ENCODE measurements at regions not wholly inside any gene's neighbourhood (a gene's known extent, or its start where the extent isn't known, plus 50 kb on each side); places are given as distances from the start of the nearest gene placed in this dataset.

- WGBS: 90% methylated on average over 4 of the region's 7 CpGs
- Histone ChIP-seq H4K91ac (ENCODE audit: low read length) (no peak overlapping the region), H3K18ac (ENCODE audit: low read depth in 1 of 2, low read length in 2 of 2) (no peak overlapping the region), H3K36me3 (ENCODE audit: control insufficient read depth in 1 of 2, insufficient read depth in 2 of 2, low read depth in 1 of 2, low read length in 2 of 2) (no peaks in the 10 kb centered on the region), H2BK120ac (ENCODE audit: low read depth, low read length) (no peak overlapping the region), H3K9ac (ENCODE audit: low read length) (no peak overlapping the region), H3K9me3 (ENCODE audit: control insufficient read depth, low read length) (no peaks in the 10 kb centered on the region), H3K4me1 (ENCODE audit: control insufficient read depth, insufficient read depth, low read depth, low read length) (peaks cover 15% of the 10 kb centered on the region), H2AFZ (ENCODE audit: low read depth, low read length) (no peak overlapping the region), H4K8ac (ENCODE audit: low read length) (no peak overlapping the region), H3K4ac (ENCODE audit: low read depth in 1 of 2, low read length in 2 of 2) (no peak overlapping the region), H3K79me1 (replicated peaks; ENCODE audit: low read length, poor library complexity, severe bottlenecking) (no peaks in the 10 kb centered on the region), H3K14ac (ENCODE audit: low read length in 2 of 2) (peak overlapping the region in 1 of 2 experiments; percentile 18), H2BK5ac (ENCODE audit: low read depth, low read length, poor library complexity, severe bottlenecking) (no peak overlapping the region), H2AK5ac (ENCODE audit: low read length, severe bottlenecking) (no peak overlapping the region), H2BK15ac (ENCODE audit: low read depth, poor library complexity, severe bottlenecking) (no peak overlapping the region), H3K4me2 (ENCODE audit: low read length, poor library complexity, severe bottlenecking) (no peak overlapping the region), H3K27me3 (ENCODE audit: control insufficient read depth in 1 of 2, insufficient read depth in 1 of 2, low read length in 2 of 2) (peaks cover 0 to 7% of the 10 kb centered on the region in 2 experiments), H3K23ac (ENCODE audit: low read length in 2 of 2) (no peak overlapping the region), H2BK12ac (ENCODE audit: low read length in 2 of 2) (peak overlapping the region in 1 of 2 experiments; percentile 65), H3K27ac (ENCODE audit: low read length, poor library complexity, severe bottlenecking) (no peak overlapping the region), H3K4me3 (ENCODE audit: insufficient read depth in 1 of 2, low read depth in 1 of 2, low read length in 2 of 2) (no peak overlapping the region)
- no peak for DNase-seq
Measured at GRCh38 chr7:47093320-47094234, 488.3 kb downstream of the TNS3 start.

- Histone ChIP-seq H2BK5ac (ENCODE audit: low read depth, low read length, poor library complexity, severe bottlenecking) (no peak overlapping the region), H3K4me2 (ENCODE audit: low read length, poor library complexity, severe bottlenecking) (no peak overlapping the region), H3K9ac (ENCODE audit: low read length) (no peak overlapping the region), H4K8ac (ENCODE audit: low read length) (no peak overlapping the region), H3K23ac (ENCODE audit: low read length in 2 of 2) (no peak overlapping the region), H3K9me3 (ENCODE audit: control insufficient read depth, low read length) (no peaks in the 10 kb centered on the region), H3K36me3 (ENCODE audit: control insufficient read depth in 1 of 2, insufficient read depth in 2 of 2, low read depth in 1 of 2, low read length in 2 of 2) (no peaks in the 10 kb centered on the region), H3K4me1 (ENCODE audit: control insufficient read depth, insufficient read depth, low read depth, low read length) (peaks cover 26% of the 10 kb centered on the region), H3K27ac (ENCODE audit: low read length, poor library complexity, severe bottlenecking) (no peak overlapping the region), H2BK15ac (ENCODE audit: low read depth, poor library complexity, severe bottlenecking) (no peak overlapping the region), H3K14ac (ENCODE audit: low read length in 2 of 2) (no peak overlapping the region), H3K27me3 (ENCODE audit: control insufficient read depth in 1 of 2, insufficient read depth in 1 of 2, low read length in 2 of 2) (peaks cover 0 to 7% of the 10 kb centered on the region in 2 experiments), H2BK120ac (ENCODE audit: low read depth, low read length) (no peak overlapping the region), H3K4ac (ENCODE audit: low read depth in 1 of 2, low read length in 2 of 2) (no peak overlapping the region), H2BK12ac (ENCODE audit: low read length in 2 of 2) (no peak overlapping the region), H3K4me3 (ENCODE audit: insufficient read depth in 1 of 2, low read depth in 1 of 2, low read length in 2 of 2) (no peak overlapping the region), H2AFZ (ENCODE audit: low read depth, low read length) (no peak overlapping the region), H2AK5ac (ENCODE audit: low read length, severe bottlenecking) (no peak overlapping the region), H4K91ac (ENCODE audit: low read length) (no peak overlapping the region), H3K79me1 (replicated peaks; ENCODE audit: low read length, poor library complexity, severe bottlenecking) (no peaks in the 10 kb centered on the region), H3K18ac (ENCODE audit: low read depth in 1 of 2, low read length in 2 of 2) (no peak overlapping the region)
- DNase-seq: no peak
Measured at GRCh38 chr7:47092336-47092735, 489.6 kb downstream of the TNS3 start.

GRCh38 chr7:47091141-47091540 lies 490.8 kb downstream of the TNS3 start:
- Histone ChIP-seq H3K14ac (ENCODE audit: low read length in 2 of 2) (peak overlapping the region in 1 of 2 experiments; percentile 63), H2AK5ac (ENCODE audit: low read length, severe bottlenecking) (no peak overlapping the region), H4K91ac (ENCODE audit: low read length) (no peak overlapping the region), H3K27ac (ENCODE audit: low read length, poor library complexity, severe bottlenecking) (peak overlapping the region; percentile 45), H3K4me1 (ENCODE audit: control insufficient read depth, insufficient read depth, low read depth, low read length) (peaks cover 26% of the 10 kb centered on the region), H2BK5ac (ENCODE audit: low read depth, low read length, poor library complexity, severe bottlenecking) (no peak overlapping the region), H3K23ac (ENCODE audit: low read length in 2 of 2) (no peak overlapping the region), H3K27me3 (ENCODE audit: control insufficient read depth in 1 of 2, insufficient read depth in 1 of 2, low read length in 2 of 2) (peaks cover 0 to 7% of the 10 kb centered on the region in 2 experiments), H2BK120ac (ENCODE audit: low read depth, low read length) (no peak overlapping the region), H2AFZ (ENCODE audit: low read depth, low read length) (no peak overlapping the region), H3K79me1 (replicated peaks; ENCODE audit: low read length, poor library complexity, severe bottlenecking) (no peaks in the 10 kb centered on the region), H3K9ac (ENCODE audit: low read length) (no peak overlapping the region), H2BK12ac (ENCODE audit: low read length in 2 of 2) (peak overlapping the region in 1 of 2 experiments; percentile 89), H3K4me3 (ENCODE audit: insufficient read depth in 1 of 2, low read depth in 1 of 2, low read length in 2 of 2) (no peak overlapping the region), H4K8ac (ENCODE audit: low read length) (no peak overlapping the region), H3K18ac (ENCODE audit: low read depth in 1 of 2, low read length in 2 of 2) (peak overlapping the region in 1 of 2 experiments; percentile 71), H3K36me3 (ENCODE audit: control insufficient read depth in 1 of 2, insufficient read depth in 2 of 2, low read depth in 1 of 2, low read length in 2 of 2) (no peaks in the 10 kb centered on the region), H2BK15ac (ENCODE audit: low read depth, poor library complexity, severe bottlenecking) (no peak overlapping the region), H3K9me3 (ENCODE audit: control insufficient read depth, low read length) (no peaks in the 10 kb centered on the region), H3K4me2 (ENCODE audit: low read length, poor library complexity, severe bottlenecking) (no peak overlapping the region), H3K4ac (ENCODE audit: low read depth in 1 of 2, low read length in 2 of 2) (peak overlapping the region in 1 of 2 experiments; percentile 32)
- WGBS: 71% methylated on average over 3 of the region's 3 CpGs
- no peak for DNase-seq

GRCh38 chr7:47089461-47089860 lies 492.4 kb downstream of the TNS3 start:
- Histone ChIP-seq H3K4me3 (ENCODE audit: insufficient read depth in 1 of 2, low read depth in 1 of 2, low read length in 2 of 2) (no peak overlapping the region), H3K4ac (ENCODE audit: low read depth in 1 of 2, low read length in 2 of 2) (peak overlapping the region in 1 of 2 experiments; percentile 49), H3K4me1 (ENCODE audit: control insufficient read depth, insufficient read depth, low read depth, low read length) (peaks cover 26% of the 10 kb centered on the region), H3K27me3 (ENCODE audit: control insufficient read depth in 1 of 2, insufficient read depth in 1 of 2, low read length in 2 of 2) (peaks cover 0 to 7% of the 10 kb centered on the region in 2 experiments), H3K23ac (ENCODE audit: low read length in 2 of 2) (no peak overlapping the region), H2BK5ac (ENCODE audit: low read depth, low read length, poor library complexity, severe bottlenecking) (no peak overlapping the region), H3K4me2 (ENCODE audit: low read length, poor library complexity, severe bottlenecking) (no peak overlapping the region), H2BK15ac (ENCODE audit: low read depth, poor library complexity, severe bottlenecking) (no peak overlapping the region), H3K9me3 (ENCODE audit: control insufficient read depth, low read length) (no peaks in the 10 kb centered on the region), H2BK12ac (ENCODE audit: low read length in 2 of 2) (peak overlapping the region; percentile 75 to 94), H2BK120ac (ENCODE audit: low read depth, low read length) (no peak overlapping the region), H4K91ac (ENCODE audit: low read length) (no peak overlapping the region), H3K79me1 (replicated peaks; ENCODE audit: low read length, poor library complexity, severe bottlenecking) (no peaks in the 10 kb centered on the region), H2AK5ac (ENCODE audit: low read length, severe bottlenecking) (peak overlapping the region; percentile 38), H2AFZ (ENCODE audit: low read depth, low read length) (no peak overlapping the region), H3K14ac (ENCODE audit: low read length in 2 of 2) (no peak overlapping the region), H3K18ac (ENCODE audit: low read depth in 1 of 2, low read length in 2 of 2) (peak overlapping the region in 1 of 2 experiments; percentile 42), H4K8ac (ENCODE audit: low read length) (no peak overlapping the region), H3K27ac (ENCODE audit: low read length, poor library complexity, severe bottlenecking) (no peak overlapping the region), H3K9ac (ENCODE audit: low read length) (no peak overlapping the region), H3K36me3 (ENCODE audit: control insufficient read depth in 1 of 2, insufficient read depth in 2 of 2, low read depth in 1 of 2, low read length in 2 of 2) (no peaks in the 10 kb centered on the region)
- WGBS: 83% methylated on average over 3 of the region's 6 CpGs
- DNase-seq: no peak

All from mesenchymal stem cell (in vitro differentiated cells and primary cell).